GM23338 (cell line): ENCODE measurements at regions not wholly inside any gene's neighbourhood (a gene's known extent, or its start where the extent isn't known, plus 50 kb on each side); places are given as distances from the start of the nearest gene placed in this dataset.

Experiments
- ATAC-seq: fragments of 200-7000 bp; cut with Tn5 transposase; 3 replicates; pipeline ENCODE4 v1.9.1; 2020
- DNase-seq: peaks from one replicate; pipeline ENCODE4 v3.0.0-alpha.2; 2015; ENCODE audit warnings: low spot score
- H2AFZ ChIP-seq: fragments of 200-600 bp; sonication (generic); 2 replicates; pipeline ENCODE4 v1.8.0; 2016; ENCODE audit warnings: antibody characterized with exemption, mild to moderate bottlenecking, moderate library complexity
- H3F3A ChIP-seq: fragments of 200-600 bp; sonication (generic); replicated peaks from 2 replicates; pipeline ENCODE4 v1.8.0; 2017; ENCODE audit warnings: antibody characterized with exemption, mixed run types, low read depth
- H3K27ac ChIP-seq: fragments of 200-600 bp; sonication (generic); 2 replicates; pipeline ENCODE4 v1.6.1; 2016; ENCODE audit warnings: low read depth
- H3K27me3 ChIP-seq: fragments of 200-600 bp; sonication (generic); 2 replicates; pipeline ENCODE4 v1.8.0; 2016; ENCODE audit warnings: mild to moderate bottlenecking, mixed run types, moderate library complexity; ENCODE audit not compliant: insufficient read depth
- H3K36me3 ChIP-seq: fragments of 200-600 bp; sonication (generic); 2 replicates; pipeline ENCODE4 v1.8.0; 2016; ENCODE audit warnings: mild to moderate bottlenecking; ENCODE audit not compliant: insufficient read depth
- H3K4me1 ChIP-seq: fragments of 200-600 bp; sonication (generic); 2 replicates; pipeline ENCODE4 v1.8.0; 2016; ENCODE audit warnings: mild to moderate bottlenecking, moderate library complexity; ENCODE audit not compliant: insufficient read depth
- H3K4me2 ChIP-seq: fragments of 200-600 bp; sonication (generic); 2 replicates; pipeline ENCODE4 v1.7.1; 2017; ENCODE audit warnings: mixed run types
- H3K4me3 ChIP-seq: fragments of 200-600 bp; sonication (generic); 2 replicates; pipeline ENCODE4 v1.6.1; 2016; ENCODE audit warnings: mixed run types
- H3K79me2 ChIP-seq: fragments of 200-600 bp; sonication (generic); replicated peaks from 2 replicates; pipeline ENCODE4 v1.8.0; 2017; ENCODE audit warnings: mild to moderate bottlenecking; ENCODE audit not compliant: insufficient read depth
- H3K9me2 ChIP-seq: fragments of 200-600 bp; sonication (generic); 2 replicates; pipeline ENCODE4 v1.8.0; 2017; ENCODE audit not compliant: insufficient read depth
- H4K20me1 ChIP-seq: fragments of 200-600 bp; sonication (generic); replicated peaks from 2 replicates; pipeline ENCODE4 v1.8.0; 2017; ENCODE audit warnings: mild to moderate bottlenecking; ENCODE audit not compliant: insufficient read depth
- H3K27ac Mint-ChIP-seq: 2 replicates; pipeline ENCODE4 v1.8.0; 2020; ENCODE audit warnings: inconsistent platforms, mild to moderate bottlenecking, moderate library complexity, mixed read lengths
- H3K27me3 Mint-ChIP-seq: 3 replicates; pipeline ENCODE4 v1.8.0; 2022; ENCODE audit warnings: low read depth, mild to moderate bottlenecking, moderate library complexity, mixed read lengths, inconsistent platforms; ENCODE audit not compliant: insufficient read depth, poor library complexity
- H3K36me3 Mint-ChIP-seq: 3 replicates; pipeline ENCODE4 v1.8.0; 2021; ENCODE audit warnings: low read depth, mild to moderate bottlenecking, inconsistent platforms, moderate library complexity, mixed read lengths
- H3K4me1 Mint-ChIP-seq: 3 replicates; pipeline ENCODE4 v1.8.0; 2020; ENCODE audit warnings: mild to moderate bottlenecking, inconsistent platforms, mixed read lengths
- H3K4me3 Mint-ChIP-seq: 3 replicates; pipeline ENCODE4 v1.8.0; 2021; ENCODE audit warnings: moderate library complexity, mild to moderate bottlenecking, inconsistent platforms, mixed read lengths
- H3K9me3 Mint-ChIP-seq: 3 replicates; pipeline ENCODE4 v1.8.0; 2020; ENCODE audit warnings: moderate library complexity, mild to moderate bottlenecking, inconsistent platforms, mixed read lengths
- CTCF ChIP-seq, 2 experiments: fragments of 200-600 bp in 1 of 2; sonication (generic) in 1 of 2; conservative IDR thresholded peaks; 2 replicates each; pipeline versions ENCODE4 v1.5.1 to v1.6.1; 2016 to 2017; ENCODE audit warnings: antibody characterized with exemption in 2 of 2, low read depth in 2 of 2, mild to moderate bottlenecking in 2 of 2, moderate library complexity in 1 of 2
- EZH2 ChIP-seq: fragments of 200-600 bp; sonication (generic); IDR thresholded peaks from one replicate; pipeline ENCODE4 v1.8.0; 2017; ENCODE audit warnings: antibody characterized with exemption, mild to moderate bottlenecking, low read depth; ENCODE audit not compliant: unreplicated experiment
- EZH2phosphoT487 ChIP-seq: fragments of 200-600 bp; sonication (generic); IDR thresholded peaks from one replicate; pipeline ENCODE4 v1.8.1; 2018; ENCODE audit warnings: antibody characterized with exemption; ENCODE audit not compliant: unreplicated experiment
- POLR2AphosphoS5 ChIP-seq: IDR thresholded peaks from 2 replicates; pipeline ENCODE4 v1.6.1; 2016; ENCODE audit warnings: antibody characterized with exemption, low read depth
- REST ChIP-seq: IDR thresholded peaks from one replicate; pipeline ENCODE4 v1.6.1; 2018; ENCODE audit warnings: antibody characterized with exemption; ENCODE audit not compliant: unreplicated experiment
- STAT1 ChIP-seq: IDR thresholded peaks from one replicate; pipeline ENCODE4 v1.6.1; 2016; ENCODE audit warnings: antibody characterized with exemption; ENCODE audit not compliant: unreplicated experiment
- ZNF331 ChIP-seq: fragments of 250-450 bp; sonication (Bioruptor Pico); IDR thresholded peaks from 2 replicates; pipeline ENCODE4 v1.5.0; 2020; ENCODE audit warnings: low read depth, mild to moderate bottlenecking, moderate library complexity
- TF ChIP-seq, protein P1 (sequence below): fragments of 250-450 bp; sonication (Bioruptor Pico); IDR thresholded peaks from 2 replicates; pipeline ENCODE4 v1.5.0; 2020; ENCODE audit warnings: mild to moderate bottlenecking, moderate library complexity

DNA sequence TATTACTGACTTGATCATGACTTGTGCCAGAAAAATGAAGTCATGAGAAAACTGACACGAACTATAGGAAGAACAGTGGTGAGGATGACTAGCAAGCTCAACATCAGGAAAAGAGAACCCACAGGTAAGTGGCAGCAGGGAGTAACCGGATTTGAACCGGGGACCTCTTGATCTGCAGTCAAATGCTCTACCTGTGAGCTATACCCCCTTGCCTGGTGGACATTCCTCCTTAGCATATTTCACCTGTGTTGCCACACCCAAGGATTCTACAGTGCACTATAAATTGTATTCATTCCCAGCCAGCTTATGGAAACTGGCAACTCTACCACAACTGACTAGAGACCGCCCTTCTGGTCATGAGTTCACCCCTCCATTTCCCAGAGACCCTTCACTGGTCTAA, 97.5 kb upstream of the ZNF746 start:
- H4K20me1 ChIP-seq: no peaks in the 10 kb centered on the region; the same call in 1 of the 2 replicates
- no peak for TF ChIP-seq POLR2AphosphoS5
- no peak for TF ChIP-seq EZH2
- no peak overlapping the region for H2AFZ ChIP-seq
- peaks cover 4% of the 10 kb centered on the region for H3K27me3 Mint-ChIP-seq
- no peaks in the 10 kb centered on the region for H3K4me1 ChIP-seq
- peaks cover 14% of the 10 kb centered on the region; the same call in 2 of the 3 replicates for H3K36me3 Mint-ChIP-seq
- no peaks in the 10 kb centered on the region for H3K9me3 Mint-ChIP-seq
- H3K27ac Mint-ChIP-seq: no peak overlapping the region
- DNase-seq (no peak), ATAC-seq (no peak)
- H3K27me3 ChIP-seq: no peaks in the 10 kb centered on the region
- H3K27ac ChIP-seq: no peak overlapping the region
- H3K79me2 ChIP-seq: no peaks in the 10 kb centered on the region
- no peak overlapping the region for H3K4me2 ChIP-seq
- no peak overlapping the region for H3K4me3 ChIP-seq
- no peaks in the 10 kb centered on the region for H3K4me1 Mint-ChIP-seq
- no peak overlapping the region for H3K4me3 Mint-ChIP-seq
- no peaks in the 10 kb centered on the region for H3F3A ChIP-seq
- no peaks in the 10 kb centered on the region for H3K9me2 ChIP-seq
- no peaks in the 10 kb centered on the region; the same call in 1 of the 2 replicates for H3K36me3 ChIP-seq

DNA sequence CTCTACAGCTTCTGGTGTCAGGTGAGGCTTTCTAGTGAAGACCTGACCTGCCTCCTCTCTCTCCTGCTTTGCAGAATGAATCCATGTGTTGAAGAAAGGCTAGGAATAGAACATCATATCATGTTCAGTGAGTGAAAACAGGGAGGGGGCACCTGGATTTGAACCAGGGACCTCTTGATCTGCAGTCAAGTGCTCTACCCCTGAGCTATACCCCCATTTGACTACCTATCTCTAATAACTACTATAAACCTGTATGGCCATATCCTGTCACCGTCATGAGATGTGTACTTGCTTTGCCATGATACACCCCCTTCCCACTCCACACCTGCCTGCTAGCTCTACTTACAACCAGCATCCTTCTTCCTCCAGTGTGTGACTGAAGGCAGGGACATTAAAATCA, 91.3 kb upstream of the ZNF746 start:
- TF ChIP-seq EZH2phosphoT487: no peak
- TF ChIP-seq ZNF331 (CRISPR knock-in tag): no peak
- no peak for TF ChIP-seq EZH2
- TF ChIP-seq POLR2AphosphoS5: no peak
- TF ChIP-seq CTCF (conservative IDR thresholded peaks at IDR 0.05; ENCODE audit: low read depth in 2 of 2): no peak
- no peak for TF ChIP-seq REST
- TF ChIP-seq STAT1: no peak
- TF ChIP-seq, protein P1, sequence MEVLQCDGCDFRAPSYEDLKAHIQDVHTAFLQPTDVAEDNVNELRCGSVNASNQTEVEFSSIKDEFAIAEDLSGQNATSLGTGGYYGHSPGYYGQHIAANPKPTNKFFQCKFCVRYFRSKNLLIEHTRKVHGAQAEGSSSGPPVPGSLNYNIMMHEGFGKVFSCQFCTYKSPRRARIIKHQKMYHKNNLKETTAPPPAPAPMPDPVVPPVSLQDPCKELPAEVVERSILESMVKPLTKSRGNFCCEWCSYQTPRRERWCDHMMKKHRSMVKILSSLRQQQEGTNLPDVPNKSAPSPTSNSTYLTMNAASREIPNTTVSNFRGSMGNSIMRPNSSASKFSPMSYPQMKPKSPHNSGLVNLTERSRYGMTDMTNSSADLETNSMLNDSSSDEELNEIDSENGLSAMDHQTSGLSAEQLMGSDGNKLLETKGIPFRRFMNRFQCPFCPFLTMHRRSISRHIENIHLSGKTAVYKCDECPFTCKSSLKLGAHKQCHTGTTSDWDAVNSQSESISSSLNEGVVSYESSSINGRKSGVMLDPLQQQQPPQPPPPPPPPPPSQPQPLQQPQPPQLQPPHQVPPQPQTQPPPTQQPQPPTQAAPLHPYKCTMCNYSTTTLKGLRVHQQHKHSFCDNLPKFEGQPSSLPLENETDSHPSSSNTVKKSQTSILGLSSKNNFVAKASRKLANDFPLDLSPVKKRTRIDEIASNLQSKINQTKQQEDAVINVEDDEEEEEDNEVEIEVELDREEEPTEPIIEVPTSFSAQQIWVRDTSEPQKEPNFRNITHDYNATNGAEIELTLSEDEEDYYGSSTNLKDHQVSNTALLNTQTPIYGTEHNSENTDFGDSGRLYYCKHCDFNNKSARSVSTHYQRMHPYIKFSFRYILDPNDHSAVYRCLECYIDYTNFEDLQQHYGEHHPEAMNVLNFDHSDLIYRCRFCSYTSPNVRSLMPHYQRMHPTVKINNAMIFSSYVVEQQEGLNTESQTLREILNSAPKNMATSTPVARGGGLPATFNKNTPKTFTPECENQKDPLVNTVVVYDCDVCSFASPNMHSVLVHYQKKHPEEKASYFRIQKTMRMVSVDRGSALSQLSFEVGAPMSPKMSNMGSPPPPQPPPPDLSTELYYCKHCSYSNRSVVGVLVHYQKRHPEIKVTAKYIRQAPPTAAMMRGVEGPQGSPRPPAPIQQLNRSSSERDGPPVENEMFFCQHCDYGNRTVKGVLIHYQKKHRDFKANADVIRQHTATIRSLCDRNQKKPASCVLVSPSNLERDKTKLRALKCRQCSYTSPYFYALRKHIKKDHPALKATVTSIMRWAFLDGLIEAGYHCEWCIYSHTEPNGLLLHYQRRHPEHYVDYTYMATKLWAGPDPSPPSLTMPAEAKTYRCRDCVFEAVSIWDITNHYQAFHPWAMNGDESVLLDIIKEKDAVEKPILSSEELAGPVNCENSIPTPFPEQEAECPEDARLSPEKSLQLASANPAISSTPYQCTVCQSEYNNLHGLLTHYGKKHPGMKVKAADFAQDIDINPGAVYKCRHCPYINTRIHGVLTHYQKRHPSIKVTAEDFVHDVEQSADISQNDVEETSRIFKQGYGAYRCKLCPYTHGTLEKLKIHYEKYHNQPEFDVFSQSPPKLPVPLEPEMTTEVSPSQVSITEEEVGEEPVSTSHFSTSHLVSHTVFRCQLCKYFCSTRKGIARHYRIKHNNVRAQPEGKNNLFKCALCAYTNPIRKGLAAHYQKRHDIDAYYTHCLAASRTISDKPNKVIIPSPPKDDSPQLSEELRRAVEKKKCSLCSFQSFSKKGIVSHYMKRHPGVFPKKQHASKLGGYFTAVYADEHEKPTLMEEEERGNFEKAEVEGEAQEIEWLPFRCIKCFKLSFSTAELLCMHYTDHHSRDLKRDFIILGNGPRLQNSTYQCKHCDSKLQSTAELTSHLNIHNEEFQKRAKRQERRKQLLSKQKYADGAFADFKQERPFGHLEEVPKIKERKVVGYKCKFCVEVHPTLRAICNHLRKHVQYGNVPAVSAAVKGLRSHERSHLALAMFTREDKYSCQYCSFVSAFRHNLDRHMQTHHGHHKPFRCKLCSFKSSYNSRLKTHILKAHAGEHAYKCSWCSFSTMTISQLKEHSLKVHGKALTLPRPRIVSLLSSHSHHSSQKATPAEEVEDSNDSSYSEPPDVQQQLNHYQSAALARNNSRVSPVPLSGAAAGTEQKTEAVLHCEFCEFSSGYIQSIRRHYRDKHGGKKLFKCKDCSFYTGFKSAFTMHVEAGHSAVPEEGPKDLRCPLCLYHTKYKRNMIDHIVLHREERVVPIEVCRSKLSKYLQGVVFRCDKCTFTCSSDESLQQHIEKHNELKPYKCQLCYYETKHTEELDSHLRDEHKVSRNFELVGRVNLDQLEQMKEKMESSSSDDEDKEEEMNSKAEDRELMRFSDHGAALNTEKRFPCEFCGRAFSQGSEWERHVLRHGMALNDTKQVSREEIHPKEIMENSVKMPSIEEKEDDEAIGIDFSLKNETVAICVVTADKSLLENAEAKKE (CRISPR knock-in tag): no peak

More for the DNA sequence above, 91.3 kb upstream of the ZNF746 start:
- Histone ChIP-seq H3K4me1 (no peaks in the 10 kb centered on the region), H3K27ac (no peak overlapping the region), H3K27me3 (no peaks in the 10 kb centered on the region), H3K9me2 (no peaks in the 10 kb centered on the region), H3K36me3 (peaks cover 4% of the 10 kb centered on the region; the same call in 1 of the 2 replicates), H3K4me2 (no peak overlapping the region), H3F3A (no peaks in the 10 kb centered on the region), H4K20me1 (no peaks in the 10 kb centered on the region; the same call in 1 of the 2 replicates), H2AFZ (no peak overlapping the region), H3K4me3 (no peak overlapping the region), H3K79me2 (no peaks in the 10 kb centered on the region)
- Mint-ChIP-seq H3K27ac (no peak overlapping the region), H3K9me3 (peaks cover 12% of the 10 kb centered on the region), H3K36me3 (peaks cover 48% of the 10 kb centered on the region), H3K4me1 (no peaks in the 10 kb centered on the region), H3K4me3 (no peak overlapping the region), H3K27me3 (peaks cover 2% of the 10 kb centered on the region)
- DNase-seq (no peak), ATAC-seq (no peak)
